ENCODE measurements at regions not wholly inside any gene's neighbourhood (a gene's known extent, or its start where the extent isn't known, plus 50 kb on each side); places are given as distances from the start of the nearest gene placed in this dataset.

GRCh38 chr16:73840728-73841127, 455.9 kb upstream of the PSMD7 start:
- Histone ChIP-seq H3K27ac (ENCODE audit: low read depth, low read length, severe bottlenecking) (no peak overlapping the region), H3K36me3 (ENCODE audit: control insufficient read depth, insufficient read depth, low read length) (no peaks in the 10 kb centered on the region), H3K4me3 (ENCODE audit: extremely low read depth, insufficient read depth, low read length, poor library complexity, severe bottlenecking) (no peak overlapping the region), H3K9me3 (ENCODE audit: control insufficient read depth, low read length) (no peaks in the 10 kb centered on the region), H3K4me1 (ENCODE audit: control insufficient read depth, insufficient read depth, low read length, poor library complexity, severe bottlenecking) (no peaks in the 10 kb centered on the region)
- no CpG with 5 or more reads among the region's 4 CpGs for WGBS, 2 experiments (ENCODE audit: insufficient coverage in 2 of 2)

- Histone ChIP-seq H3K36me3 (ENCODE audit: control insufficient read depth, insufficient read depth, low read length) (no peaks in the 10 kb centered on the region), H3K27ac (ENCODE audit: low read depth, low read length, severe bottlenecking) (no peak overlapping the region), H3K4me3 (ENCODE audit: extremely low read depth, insufficient read depth, low read length, poor library complexity, severe bottlenecking) (no peak overlapping the region), H3K4me1 (ENCODE audit: control insufficient read depth, insufficient read depth, low read length, poor library complexity, severe bottlenecking) (no peaks in the 10 kb centered on the region), H3K9me3 (ENCODE audit: control insufficient read depth, low read length) (no peaks in the 10 kb centered on the region)
- 86 to 93% methylated on average over 8 of the region's 8 CpGs for WGBS, 2 experiments (ENCODE audit: insufficient coverage in 2 of 2)
These were observed 465.4 kb upstream of the PSMD7 start for GRCh38 chr16:73831220-73831619.

GRCh38 chr16:73823205-73823849, 473.3 kb upstream of the PSMD7 start:
- H3K4me3 ChIP-seq (ENCODE audit: extremely low read depth, insufficient read depth, low read length, poor library complexity, severe bottlenecking): no peak overlapping the region
- no peaks in the 10 kb centered on the region for H3K4me1 ChIP-seq (ENCODE audit: control insufficient read depth, insufficient read depth, low read length, poor library complexity, severe bottlenecking)
- no peak overlapping the region for H3K27ac ChIP-seq (ENCODE audit: low read depth, low read length, severe bottlenecking)
- H3K36me3 ChIP-seq (ENCODE audit: control insufficient read depth, insufficient read depth, low read length): no peaks in the 10 kb centered on the region
- 91 to 96% methylated on average over 5 of the region's 7 CpGs for WGBS, 2 experiments (ENCODE audit: insufficient coverage in 2 of 2)
- no peaks in the 10 kb centered on the region for H3K9me3 ChIP-seq (ENCODE audit: control insufficient read depth, low read length)

- no peaks in the 10 kb centered on the region for H3K4me1 ChIP-seq (ENCODE audit: control insufficient read depth, insufficient read depth, low read length, poor library complexity, severe bottlenecking)
- no peak overlapping the region for H3K27ac ChIP-seq (ENCODE audit: low read depth, low read length, severe bottlenecking)
- no peaks in the 10 kb centered on the region for H3K9me3 ChIP-seq (ENCODE audit: control insufficient read depth, low read length)
- no peaks in the 10 kb centered on the region for H3K36me3 ChIP-seq (ENCODE audit: control insufficient read depth, insufficient read depth, low read length)
- WGBS, 2 experiments (ENCODE audit: insufficient coverage in 2 of 2): 90 to 100% methylated on average over 4 to 8 of the region's 13 CpGs
- no peak overlapping the region for H3K4me3 ChIP-seq (ENCODE audit: extremely low read depth, insufficient read depth, low read length, poor library complexity, severe bottlenecking)
These were observed 478.9 kb upstream of the PSMD7 start for GRCh38 chr16:73817526-73818324.

- Histone ChIP-seq H3K36me3 (ENCODE audit: control insufficient read depth, insufficient read depth, low read length) (no peaks in the 10 kb centered on the region), H3K4me1 (ENCODE audit: control insufficient read depth, insufficient read depth, low read length, poor library complexity, severe bottlenecking) (no peaks in the 10 kb centered on the region), H3K9me3 (ENCODE audit: control insufficient read depth, low read length) (no peaks in the 10 kb centered on the region), H3K4me3 (ENCODE audit: extremely low read depth, insufficient read depth, low read length, poor library complexity, severe bottlenecking) (no peak overlapping the region), H3K27ac (ENCODE audit: low read depth, low read length, severe bottlenecking) (no peak overlapping the region)
- WGBS, 2 experiments (ENCODE audit: insufficient coverage in 2 of 2): 67 to 75% methylated on average over 3 to 5 of the region's 7 CpGs
These were observed 483.1 kb upstream of the PSMD7 start for GRCh38 chr16:73813527-73813926.

GRCh38 chr16:73804456-73804855, 492.2 kb upstream of the PSMD7 start:
- H3K27ac ChIP-seq (ENCODE audit: low read depth, low read length, severe bottlenecking): no peak overlapping the region
- H3K9me3 ChIP-seq (ENCODE audit: control insufficient read depth, low read length): no peaks in the 10 kb centered on the region
- H3K4me1 ChIP-seq (ENCODE audit: control insufficient read depth, insufficient read depth, low read length, poor library complexity, severe bottlenecking): no peaks in the 10 kb centered on the region
- 100% methylated on average over 1 of the region's 1 CpG; no CpG with 5 or more reads in 1 of the 2 experiments for WGBS, 2 experiments (ENCODE audit: insufficient coverage in 2 of 2)
- no peaks in the 10 kb centered on the region for H3K36me3 ChIP-seq (ENCODE audit: control insufficient read depth, insufficient read depth, low read length)
- no peak overlapping the region for H3K4me3 ChIP-seq (ENCODE audit: extremely low read depth, insufficient read depth, low read length, poor library complexity, severe bottlenecking)

- no peaks in the 10 kb centered on the region for H3K4me1 ChIP-seq (ENCODE audit: control insufficient read depth, insufficient read depth, low read length, poor library complexity, severe bottlenecking)
- 89 to 95% methylated on average over 4 of the region's 5 CpGs for WGBS, 2 experiments (ENCODE audit: insufficient coverage in 2 of 2)
- H3K36me3 ChIP-seq (ENCODE audit: control insufficient read depth, insufficient read depth, low read length): no peaks in the 10 kb centered on the region
- no peaks in the 10 kb centered on the region for H3K9me3 ChIP-seq (ENCODE audit: control insufficient read depth, low read length)
- H3K4me3 ChIP-seq (ENCODE audit: extremely low read depth, insufficient read depth, low read length, poor library complexity, severe bottlenecking): no peak overlapping the region
- H3K27ac ChIP-seq (ENCODE audit: low read depth, low read length, severe bottlenecking): no peak overlapping the region
These were observed 498.1 kb upstream of the PSMD7 start for GRCh38 chr16:73798471-73798870.

- H3K9me3 ChIP-seq (ENCODE audit: control insufficient read depth, low read length): no peaks in the 10 kb centered on the region
- no peak overlapping the region for H3K27ac ChIP-seq (ENCODE audit: low read depth, low read length, severe bottlenecking)
- 94 to 100% methylated on average over 1 of the region's 1 CpG for WGBS, 2 experiments (ENCODE audit: insufficient coverage in 2 of 2)
- no peaks in the 10 kb centered on the region for H3K36me3 ChIP-seq (ENCODE audit: control insufficient read depth, insufficient read depth, low read length)
- no peaks in the 10 kb centered on the region for H3K4me1 ChIP-seq (ENCODE audit: control insufficient read depth, insufficient read depth, low read length, poor library complexity, severe bottlenecking)
- no peak overlapping the region for H3K4me3 ChIP-seq (ENCODE audit: extremely low read depth, insufficient read depth, low read length, poor library complexity, severe bottlenecking)
These were observed 499.5 kb upstream of the PSMD7 start for GRCh38 chr16:73797115-73797514.

- Histone ChIP-seq H3K4me3 (ENCODE audit: extremely low read depth, insufficient read depth, low read length, poor library complexity, severe bottlenecking) (no peak overlapping the region), H3K36me3 (ENCODE audit: control insufficient read depth, insufficient read depth, low read length) (no peaks in the 10 kb centered on the region), H3K27ac (ENCODE audit: low read depth, low read length, severe bottlenecking) (no peak overlapping the region), H3K9me3 (ENCODE audit: control insufficient read depth, low read length) (no peaks in the 10 kb centered on the region), H3K4me1 (ENCODE audit: control insufficient read depth, insufficient read depth, low read length, poor library complexity, severe bottlenecking) (no peaks in the 10 kb centered on the region)
- WGBS, 2 experiments (ENCODE audit: insufficient coverage in 2 of 2): 91 to 95% methylated on average over 4 of the region's 4 CpGs
These were observed 500.4 kb upstream of the PSMD7 start for GRCh38 chr16:73796241-73796640.

GRCh38 chr16:73794994-73795393, 501.6 kb upstream of the PSMD7 start:
- no peaks in the 10 kb centered on the region for H3K36me3 ChIP-seq (ENCODE audit: control insufficient read depth, insufficient read depth, low read length)
- no peaks in the 10 kb centered on the region for H3K9me3 ChIP-seq (ENCODE audit: control insufficient read depth, low read length)
- WGBS, 2 experiments (ENCODE audit: insufficient coverage in 2 of 2): 87 to 100% methylated on average over 2 to 3 of the region's 3 CpGs
- no peak overlapping the region for H3K27ac ChIP-seq (ENCODE audit: low read depth, low read length, severe bottlenecking)
- no peak overlapping the region for H3K4me3 ChIP-seq (ENCODE audit: extremely low read depth, insufficient read depth, low read length, poor library complexity, severe bottlenecking)
- no peaks in the 10 kb centered on the region for H3K4me1 ChIP-seq (ENCODE audit: control insufficient read depth, insufficient read depth, low read length, poor library complexity, severe bottlenecking)

GRCh38 chr16:73793871-73794437, 502.7 kb upstream of the PSMD7 start:
- Histone ChIP-seq H3K9me3 (ENCODE audit: control insufficient read depth, low read length) (no peaks in the 10 kb centered on the region), H3K27ac (ENCODE audit: low read depth, low read length, severe bottlenecking) (no peak overlapping the region), H3K4me3 (ENCODE audit: extremely low read depth, insufficient read depth, low read length, poor library complexity, severe bottlenecking) (no peak overlapping the region), H3K36me3 (ENCODE audit: control insufficient read depth, insufficient read depth, low read length) (no peaks in the 10 kb centered on the region), H3K4me1 (ENCODE audit: control insufficient read depth, insufficient read depth, low read length, poor library complexity, severe bottlenecking) (no peaks in the 10 kb centered on the region)
- whole genome bisulfite sequencing, 2 experiments (ENCODE audit: insufficient coverage in 2 of 2): 86 to 92% methylated on average over 2 to 8 of the region's 11 CpGs
